Mucosa of descending colon (tissue), 3 donors: ENCODE measurements at regions not wholly inside any gene's neighbourhood (a gene's known extent, or its start where the extent isn't known, plus 50 kb on each side); places are given as distances from the start of the nearest gene placed in this dataset.

ENCODE experiments used
- ATAC-seq: fragments of 200-7000 bp; cut with Tn5 transposase; one replicate; pipeline ENCODE4 v1.9.1; 2020; ENCODE audit warnings: mild to moderate bottlenecking, moderate library complexity
- DNase-seq, 3 donors: peaks; one replicate each; pipeline ENCODE4 v3.0.0-alpha.2; 2020
- H3K36me3 ChIP-seq: fragments of 200-600 bp; one replicate; pipeline ENCODE4 v1.8.0; 2021; ENCODE audit warnings: low read depth, mild to moderate bottlenecking
- H3K4me1 ChIP-seq: fragments of 200-600 bp; one replicate; pipeline ENCODE4 v1.8.0; 2021; ENCODE audit warnings: low read depth, mild to moderate bottlenecking
- H3K4me3 ChIP-seq: fragments of 200-600 bp; one replicate; pipeline ENCODE4 v1.8.0; 2021; ENCODE audit warnings: mild to moderate bottlenecking
- H3K9me3 ChIP-seq: fragments of 200-600 bp; one replicate; pipeline ENCODE4 v1.8.0; 2021; ENCODE audit warnings: mild to moderate bottlenecking
- CTCF ChIP-seq: fragments of 200-600 bp; IDR thresholded peaks from one replicate; pipeline ENCODE4 v1.8.0; 2022; ENCODE audit warnings: antibody characterized with exemption, mild to moderate bottlenecking
- intact Hi-C, 2 donors: fragments of 100-400 bp; cut with DNase I in 1 of 2; cut with micrococcal nuclease in 1 of 2; formaldehyde crosslinking; loops; one replicate each; pipeline versions ENCODE4 v1.11.0 to v1.11.1; 2022; cut with DNase I, micrococcal nuclease
- donor health status: DM: no; HTN: no; CAD: no; lungs with moderate emphysema.
- donor health status: DM: no; HTN: no; CAD: no.
- donor health status: DM: no; HTN: yes; CAD: no.

DNA sequence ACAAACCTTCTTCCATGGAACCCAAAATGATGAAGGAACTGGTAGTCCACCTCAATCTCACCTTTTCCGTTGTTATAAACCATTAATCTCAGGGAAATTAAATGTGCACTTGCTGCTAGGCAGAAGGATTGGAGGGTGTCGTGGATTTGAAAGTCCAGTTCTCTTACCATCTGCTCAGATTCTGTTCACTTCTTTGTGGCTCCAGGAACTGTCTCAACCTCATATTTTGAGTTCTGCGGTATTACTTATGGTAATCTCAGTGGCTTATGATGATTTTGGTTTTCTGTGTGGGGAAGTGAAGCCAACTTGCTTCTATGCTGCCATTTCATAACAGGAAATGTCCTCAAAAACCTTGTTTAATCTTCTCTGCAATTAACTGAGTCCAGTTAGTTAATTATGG lies 136.4 kb downstream of the CDC14C start:
- no peak for TF ChIP-seq CTCF
- no peak for DNase-seq
- Histone ChIP-seq H3K4me3 (no peak overlapping the region), H3K9me3 (peaks cover 2% of the 10 kb centered on the region), H3K36me3 (no peaks in the 10 kb centered on the region), H3K4me1 (no peaks in the 10 kb centered on the region)
- ATAC-seq, result no peak
- intact Hi-C loops, result no loop called here

- no peak overlapping the region for H3K4me3 ChIP-seq
- ATAC-seq, result no peak
Measured at GRCh38 chr7:49074538-49074937, 150.2 kb downstream of the CDC14C start.

DNA sequence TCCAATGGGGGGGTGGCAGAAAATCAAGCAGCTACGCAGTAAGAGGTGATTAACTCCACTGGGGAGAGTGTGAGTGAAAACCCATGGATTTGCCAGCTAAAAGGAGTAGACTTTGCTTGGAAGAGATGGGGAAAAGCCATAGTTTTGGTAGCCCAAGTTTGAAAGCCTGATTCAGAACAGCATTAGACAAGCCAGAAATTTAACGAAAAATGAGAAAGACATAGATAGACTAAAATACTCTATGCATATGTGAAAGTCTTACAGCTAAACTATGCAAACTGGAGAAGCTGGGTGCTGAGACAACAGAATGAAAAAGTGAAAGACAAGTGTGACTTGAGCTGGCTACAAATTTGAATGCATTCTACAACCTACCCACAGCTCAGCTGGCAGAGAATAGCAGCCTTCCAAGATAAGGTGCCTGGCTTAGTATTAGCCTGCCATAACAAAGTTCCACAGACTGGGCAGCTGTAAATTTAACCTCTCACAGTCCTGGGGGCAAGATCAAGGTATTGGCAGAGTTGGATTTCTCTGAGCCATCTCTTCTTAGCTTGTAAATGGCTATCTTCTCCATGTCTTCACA lies 156.6 kb downstream of the CDC14C start:
- H3K36me3 ChIP-seq, result no peaks in the 10 kb centered on the region
- H3K4me1 ChIP-seq, result no peaks in the 10 kb centered on the region
- H3K4me3 ChIP-seq, result no peak overlapping the region
- no peak for TF ChIP-seq CTCF
- ATAC-seq (no peak), DNase-seq (no peak)
- intact Hi-C loops, result no loop called here
- peaks cover 4% of the 10 kb centered on the region for H3K9me3 ChIP-seq

More at GRCh38 chr7:49074538-49074937, 150.2 kb downstream of the CDC14C start:
- Histone ChIP-seq H3K36me3 (no peaks in the 10 kb centered on the region), H3K4me1 (no peaks in the 10 kb centered on the region), H3K9me3 (peaks cover 4% of the 10 kb centered on the region)
- intact Hi-C loops, result no loop called here
- TF ChIP-seq CTCF, result no peak
- DNase-seq, result no peak

DNA sequence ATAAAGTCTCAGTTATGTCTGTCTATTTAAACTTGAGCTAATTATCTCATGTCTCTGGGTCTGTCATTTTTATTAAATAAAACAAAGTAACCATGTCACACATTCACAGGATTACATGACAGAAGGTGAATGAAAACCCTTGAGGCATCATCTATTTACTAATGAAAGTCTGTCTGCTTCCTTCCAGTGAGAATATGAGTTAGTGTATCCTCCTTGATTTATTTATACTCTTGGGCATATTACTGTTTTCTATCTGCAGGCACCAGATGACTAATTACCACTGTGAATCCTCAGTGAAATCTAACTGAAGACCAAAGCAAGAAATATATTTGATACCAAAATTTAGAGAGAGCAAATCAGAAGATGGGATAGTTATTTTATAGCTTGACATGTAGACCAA lies 163.7 kb downstream of the CDC14C start:
- intact Hi-C loops, result no loop called here
- H3K9me3 ChIP-seq, result no peaks in the 10 kb centered on the region

DNA sequence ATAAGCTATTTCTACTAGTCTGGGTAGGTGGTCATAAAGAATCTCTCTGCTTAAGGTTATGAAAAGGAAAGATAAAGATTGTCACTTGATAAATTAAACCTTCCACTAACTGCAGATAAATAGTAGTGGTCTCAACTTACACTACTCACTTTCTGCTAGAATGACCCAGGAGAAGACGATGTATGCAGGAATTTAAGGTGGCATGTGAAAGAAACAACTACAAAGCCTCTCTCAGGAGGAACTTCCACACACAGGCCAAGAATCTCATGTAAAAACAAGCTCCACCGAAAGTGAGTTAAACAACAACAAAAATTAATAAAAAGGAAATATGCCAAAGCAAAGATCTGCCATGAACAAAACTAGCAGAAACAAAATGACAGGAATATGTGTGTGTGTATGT lies 165.4 kb downstream of the CDC14C start:
- no peak for DNase-seq
- Histone ChIP-seq H3K4me1 (no peaks in the 10 kb centered on the region), H3K36me3 (no peaks in the 10 kb centered on the region), H3K9me3 (no peaks in the 10 kb centered on the region), H3K4me3 (no peak overlapping the region)
- ATAC-seq, result no peak
- TF ChIP-seq CTCF, result no peak
- intact Hi-C loops, result no loop called here

More for the DNA sequence above, 163.7 kb downstream of the CDC14C start:
- no peak for TF ChIP-seq CTCF
- H3K4me3 ChIP-seq, result no peak overlapping the region
- H3K36me3 ChIP-seq, result no peaks in the 10 kb centered on the region
- DNase-seq (no peak), ATAC-seq (no peak)
- H3K4me1 ChIP-seq, result no peaks in the 10 kb centered on the region

DNA sequence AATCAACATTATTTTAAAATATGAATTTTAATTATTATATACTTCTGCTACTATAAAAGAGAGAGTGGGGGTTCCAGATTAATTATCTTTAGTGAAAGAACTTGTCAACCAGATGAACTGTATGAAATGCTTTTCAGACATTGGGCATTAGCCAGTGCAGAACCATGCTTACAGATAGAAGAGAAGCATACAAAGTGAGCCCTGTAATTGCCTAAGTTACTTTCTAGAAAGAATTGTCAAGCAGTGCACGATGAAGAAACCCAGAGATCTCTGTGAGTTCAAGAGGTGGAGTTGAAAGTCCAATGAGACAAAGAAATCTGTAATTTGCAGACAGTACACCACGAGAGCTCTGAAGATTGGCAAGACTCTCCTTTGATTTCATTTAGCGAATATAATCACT lies 166.7 kb downstream of the CDC14C start:
- no peaks in the 10 kb centered on the region for H3K9me3 ChIP-seq
- H3K36me3 ChIP-seq, result no peaks in the 10 kb centered on the region
- no peak overlapping the region for H3K4me3 ChIP-seq
- no peak for DNase-seq
- TF ChIP-seq CTCF, result no peak
- ATAC-seq, result no peak
- no peaks in the 10 kb centered on the region for H3K4me1 ChIP-seq
- intact Hi-C loops, result no loop called here
